ENCODE measurements at regions not wholly inside any gene's neighbourhood (a gene's known extent, or its start where the extent isn't known, plus 50 kb on each side); places are given as distances from the start of the nearest gene placed in this dataset.

- no peak for DNase-seq
Measured at GRCh38 chr18:61189376-61189775, 143.9 kb upstream of the CDH20 start.

- no peak for DNase-seq
Measured at GRCh38 chr18:61194726-61195125, 138.5 kb upstream of the CDH20 start.

DNA sequence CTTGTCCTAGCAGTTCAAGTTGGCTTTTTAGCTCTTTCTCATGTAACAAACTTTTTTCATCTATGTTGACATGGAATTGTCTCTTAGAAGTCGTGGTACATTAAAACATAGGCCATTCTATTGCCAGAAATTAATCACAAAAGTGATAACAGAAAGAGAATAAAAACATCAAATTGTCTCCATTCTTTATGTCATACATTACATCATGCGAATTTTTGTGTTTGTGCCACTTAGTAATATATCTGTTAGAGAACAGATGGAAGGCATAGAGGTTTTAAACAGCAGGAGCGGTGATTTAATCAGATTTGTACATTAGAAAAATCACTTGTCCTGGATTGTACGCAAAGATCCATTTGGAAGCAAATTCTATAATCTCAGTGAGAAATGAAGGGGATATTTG, 136.5 kb upstream of the CDH20 start:
- no peak for DNase-seq

DNA sequence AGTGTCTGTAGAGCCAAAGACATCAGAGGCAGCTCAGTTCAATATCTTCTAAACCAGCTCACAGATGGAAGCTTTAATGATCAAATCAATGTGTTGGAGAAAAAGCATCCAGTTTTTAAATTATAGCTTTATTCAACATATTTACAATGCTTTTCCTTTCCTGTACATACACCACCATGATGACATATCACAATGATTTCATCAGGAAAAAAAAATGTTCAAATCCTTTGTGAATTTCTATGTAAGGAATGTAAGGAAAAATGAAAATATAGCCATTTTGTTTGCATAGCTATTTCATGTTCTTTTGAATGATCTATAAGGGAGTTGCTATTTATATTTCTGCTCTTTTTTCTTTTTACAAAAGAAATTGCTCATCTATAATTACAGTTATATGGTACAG, 134.7 kb upstream of the CDH20 start:
- DNase-seq = no peak

GRCh38 chr18:61199171-61199848, 133.9 kb upstream of the CDH20 start:
- DNase-seq = no peak

GRCh38 chr18:61201511-61201910, 131.7 kb upstream of the CDH20 start:
- no peak for DNase-seq

DNA sequence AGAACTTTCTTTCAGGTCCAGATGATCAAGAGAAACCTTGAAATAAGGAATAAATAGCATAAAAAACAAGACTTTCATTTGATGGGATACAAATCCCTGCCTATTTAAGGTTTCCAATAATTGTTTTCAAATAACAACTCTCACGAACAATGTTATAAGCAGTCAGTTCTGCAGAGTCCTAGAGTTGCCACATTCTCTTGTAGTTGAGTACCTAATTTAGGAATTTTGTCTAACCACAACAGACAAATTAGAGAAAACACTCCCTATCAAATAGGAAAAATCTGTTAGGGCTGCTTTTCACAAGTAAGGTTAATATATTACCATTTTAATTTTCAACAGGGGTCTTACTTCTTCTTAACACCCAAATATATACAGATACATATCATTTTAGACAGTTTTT, 130.1 kb upstream of the CDH20 start:
- DNase-seq = no peak

DNA sequence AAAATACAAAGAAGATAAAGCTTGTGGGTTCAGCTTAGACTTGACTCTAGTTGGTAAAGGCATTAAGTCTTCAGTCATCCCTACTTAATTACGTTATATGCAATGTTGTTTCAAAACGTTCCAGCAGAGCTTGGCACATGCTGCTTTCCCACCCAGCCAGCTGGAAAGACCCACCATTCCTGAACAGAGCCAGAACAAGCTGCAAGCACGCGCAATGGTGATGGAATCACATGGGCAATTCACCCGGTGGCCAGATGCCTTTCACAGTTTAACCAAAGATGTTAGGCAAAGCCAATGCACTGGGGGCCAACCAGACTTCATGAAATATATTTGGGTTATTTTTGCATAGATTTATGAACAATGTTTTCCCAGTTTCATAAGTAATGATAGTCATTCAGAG, 123.4 kb upstream of the CDH20 start:
- no peak for DNase-seq

GRCh38 chr18:61216051-61216450, 117.2 kb upstream of the CDH20 start:
- no peak for DNase-seq

DNA sequence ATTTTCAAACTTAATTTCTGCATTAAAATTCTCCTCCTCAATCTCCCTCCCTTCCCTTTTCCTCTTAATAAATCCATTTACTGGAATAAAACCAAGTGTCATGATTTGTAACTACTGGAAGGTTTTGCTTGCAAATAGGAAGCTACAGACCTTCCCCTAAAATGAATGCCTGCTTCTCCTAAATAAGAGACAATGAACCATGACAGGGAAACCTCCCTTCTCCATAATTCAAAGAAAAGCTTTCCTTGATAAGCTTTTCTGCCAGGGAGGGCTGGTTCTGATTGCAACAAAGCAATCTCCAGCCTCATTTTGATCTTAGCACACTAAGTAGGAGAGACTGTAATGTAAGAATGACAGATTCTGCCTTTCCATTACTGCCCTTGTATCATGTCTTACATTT, 111.0 kb upstream of the CDH20 start:
- DNase-seq = no peak

DNA sequence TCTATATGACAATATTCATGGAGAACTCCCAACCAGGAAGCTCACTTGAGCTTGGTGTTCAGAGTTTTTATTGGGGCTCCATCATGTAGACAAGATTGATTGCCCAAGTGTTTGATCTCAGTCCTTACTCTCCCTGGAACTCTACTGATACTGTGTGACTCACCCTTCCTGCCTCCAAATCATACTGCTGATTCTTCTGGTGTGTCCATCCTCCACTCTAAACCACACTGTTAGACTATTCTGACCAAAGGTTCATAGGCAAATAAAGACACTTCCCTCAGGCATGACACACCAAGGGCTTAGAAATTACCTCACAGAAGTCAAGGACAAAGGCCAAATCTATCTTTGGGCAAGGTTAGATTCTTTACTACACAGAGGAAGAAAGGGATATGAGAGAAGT, 107.9 kb upstream of the CDH20 start:
- DNase-seq = no peak

DNA sequence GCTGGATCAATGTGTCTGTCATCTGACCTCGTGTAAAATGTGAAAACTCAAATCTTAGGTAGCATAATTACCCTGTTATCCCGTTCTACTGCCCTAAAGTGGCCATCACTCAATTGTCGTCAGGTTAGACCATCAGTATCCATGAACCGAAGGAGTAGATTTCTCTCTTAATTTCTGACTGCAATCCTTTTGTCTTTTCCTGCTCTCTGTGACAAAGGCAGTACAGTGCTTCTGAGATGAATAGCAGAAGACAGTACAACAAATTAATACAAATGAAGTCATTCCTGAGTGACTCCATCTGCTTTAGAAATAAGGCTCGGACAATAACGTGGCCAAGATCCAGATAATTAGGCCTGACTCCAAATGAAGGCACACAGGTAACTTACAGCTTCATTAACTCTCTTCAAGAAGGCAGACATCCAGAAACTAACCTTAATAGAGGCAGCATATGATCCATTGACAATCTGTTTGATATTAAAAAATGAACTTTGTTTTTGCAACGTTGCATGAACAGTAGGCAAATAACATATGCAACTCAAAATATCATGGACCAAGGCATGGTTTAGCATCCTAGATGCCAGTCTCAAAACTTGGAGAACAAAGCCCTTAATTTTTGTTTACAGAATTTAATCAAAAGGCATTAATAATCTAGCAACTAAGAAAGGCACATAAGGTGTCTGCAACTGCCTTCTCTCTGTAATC, 96.7 kb upstream of the CDH20 start:
- no peak for DNase-seq

DNA sequence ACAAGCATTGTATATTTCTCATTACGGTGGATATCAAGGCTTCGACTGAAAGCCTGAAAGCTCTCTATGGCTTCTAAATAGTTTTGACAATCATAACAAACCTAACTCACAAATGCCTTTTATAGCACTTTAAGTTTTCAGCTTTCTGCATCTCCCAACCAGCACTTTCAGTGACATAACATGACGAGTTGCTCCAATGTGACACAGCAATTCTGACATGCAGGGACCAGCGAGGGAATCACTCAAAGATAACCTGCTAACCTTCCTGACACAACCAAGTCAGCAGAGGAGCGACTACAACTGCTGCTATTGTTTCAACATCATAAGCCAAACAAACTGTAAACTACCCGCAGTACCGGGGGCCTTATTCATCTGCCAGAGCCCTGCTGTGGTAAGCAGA, 95.7 kb upstream of the CDH20 start:
- DNase-seq = no peak

- no peak for DNase-seq
Measured at GRCh38 chr18:61239051-61239450, 94.2 kb upstream of the CDH20 start.

GRCh38 chr18:61241260-61241853, 91.9 kb upstream of the CDH20 start:
- DNase-seq = no peak

DNA sequence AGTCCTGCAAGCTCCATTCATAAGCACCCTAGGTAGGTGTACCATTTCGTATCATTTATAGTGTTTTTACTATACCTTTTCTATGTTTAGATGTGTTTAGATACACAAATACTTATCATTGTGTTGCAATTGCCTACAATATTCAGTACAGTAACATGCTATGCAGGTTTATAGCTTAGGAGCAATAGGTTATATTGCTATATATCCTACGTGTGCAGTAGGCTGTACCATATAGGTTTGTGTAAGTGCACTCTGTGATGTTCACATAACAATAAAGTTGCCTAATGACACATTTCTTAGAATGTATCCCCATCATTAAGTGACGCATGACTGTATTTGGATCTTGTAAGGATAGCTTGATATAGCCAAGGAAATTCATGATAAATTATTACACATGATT, 88.6 kb upstream of the CDH20 start:
- DNase-seq = no peak

DNA sequence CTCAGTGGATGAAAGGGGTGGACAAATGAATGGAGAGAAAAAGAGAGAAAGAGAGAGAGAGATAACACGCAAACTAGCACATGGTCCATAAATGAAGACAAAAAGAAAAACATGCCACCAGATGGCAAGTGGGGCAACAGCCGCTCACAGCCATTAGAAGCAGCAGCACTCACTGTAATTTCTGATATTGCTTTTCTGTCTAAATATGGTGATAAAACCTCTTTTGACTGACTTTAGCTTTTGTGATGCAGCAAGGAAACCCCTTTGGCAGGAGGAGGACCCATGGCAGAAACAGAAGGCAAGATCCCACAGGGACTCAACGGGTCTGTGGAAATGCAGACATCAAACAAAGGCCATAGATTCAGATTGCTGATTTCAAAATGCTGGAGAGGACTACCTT, 88.0 kb upstream of the CDH20 start:
- DNase-seq = no peak

DNA sequence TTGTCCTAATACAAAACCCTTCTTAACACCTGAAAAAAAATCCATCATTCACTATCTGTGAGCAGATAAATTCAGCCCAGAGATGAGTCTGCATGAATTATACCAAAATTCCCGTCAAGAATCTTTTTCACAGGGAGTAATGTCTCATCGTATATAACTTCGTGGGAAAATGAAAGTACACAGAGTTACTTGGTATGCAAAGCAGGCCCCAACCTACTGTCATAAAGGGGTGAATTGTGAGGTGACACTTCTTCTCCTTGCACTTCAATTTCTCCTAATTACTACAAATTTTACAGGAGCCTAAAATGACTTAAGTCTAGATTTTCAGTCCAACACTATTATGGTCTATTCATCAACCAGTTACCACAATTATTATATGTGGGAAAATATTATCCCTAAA, 84.6 kb upstream of the CDH20 start:
- no peak for DNase-seq

- no peak for DNase-seq
Measured at GRCh38 chr18:61256291-61256690, 76.9 kb upstream of the CDH20 start.

GRCh38 chr18:61261870-61262269, 71.4 kb upstream of the CDH20 start:
- peak in 1 of 5 experiments; percentile 13 for DNase-seq

DNA sequence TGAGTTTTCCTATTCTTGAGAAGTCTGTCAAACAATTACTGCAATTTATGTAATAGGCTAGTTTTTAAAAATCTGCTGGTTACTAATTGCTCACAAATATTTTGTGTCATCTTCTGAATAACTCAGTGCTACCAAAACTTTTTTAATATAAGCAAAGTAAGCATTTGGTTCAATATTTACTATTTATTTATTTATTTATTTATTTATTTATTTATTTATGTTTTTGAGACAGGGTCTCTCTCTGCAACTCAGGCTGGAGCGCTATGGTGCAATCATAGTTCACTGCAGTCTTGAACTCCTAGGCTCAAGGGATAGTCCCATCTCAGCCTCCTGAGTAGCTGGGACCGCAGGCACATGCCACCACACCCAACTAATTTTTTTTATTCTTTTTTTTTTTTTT, 60.4 kb upstream of the CDH20 start:
- no peak for DNase-seq

DNA sequence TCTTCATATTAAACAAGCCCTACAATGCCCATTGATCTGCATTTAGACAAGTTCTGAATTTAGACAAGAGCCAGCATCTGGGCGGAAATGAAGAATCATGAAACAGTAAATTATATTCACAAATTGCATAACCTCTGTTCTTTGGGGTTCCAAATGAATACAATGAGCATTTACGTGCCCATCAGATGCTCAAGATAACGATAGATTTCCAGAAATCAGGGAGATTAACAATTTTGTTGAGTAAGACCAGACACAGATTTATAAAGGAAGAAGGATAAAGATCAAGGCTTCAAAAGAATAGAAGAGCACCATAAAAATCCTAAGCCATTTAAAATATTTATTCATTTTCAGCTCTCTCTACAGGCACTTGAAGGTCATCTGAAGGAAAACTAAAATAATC, 59.7 kb upstream of the CDH20 start:
- DNase-seq = no peak

DNA sequence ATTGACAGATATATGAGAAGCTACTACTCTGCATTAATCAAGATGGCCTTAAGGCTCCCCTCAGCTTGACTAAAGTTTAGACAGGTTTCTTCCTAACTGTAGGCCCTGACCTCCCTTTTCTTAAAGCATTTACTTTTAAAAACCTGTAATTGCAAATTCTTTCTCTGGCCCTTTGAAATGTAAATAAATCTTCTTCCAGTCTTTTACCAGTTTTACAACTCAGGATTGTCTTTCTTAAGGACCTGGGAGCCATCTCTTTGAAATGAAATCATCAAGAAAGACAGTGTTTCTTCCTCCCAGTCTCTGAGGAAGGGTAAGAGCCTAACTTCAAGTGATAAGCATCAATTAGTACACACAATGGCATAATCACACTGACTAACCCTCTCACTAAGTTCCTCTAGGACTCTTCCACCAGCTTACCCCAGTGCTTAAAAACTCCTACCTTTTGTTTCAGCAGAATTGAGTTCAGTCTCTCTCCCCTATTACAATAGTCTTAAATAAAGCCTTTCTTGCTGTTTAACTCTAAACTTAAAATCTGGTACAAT, 58.7 kb upstream of the CDH20 start:
- DNase-seq = no peak

DNA sequence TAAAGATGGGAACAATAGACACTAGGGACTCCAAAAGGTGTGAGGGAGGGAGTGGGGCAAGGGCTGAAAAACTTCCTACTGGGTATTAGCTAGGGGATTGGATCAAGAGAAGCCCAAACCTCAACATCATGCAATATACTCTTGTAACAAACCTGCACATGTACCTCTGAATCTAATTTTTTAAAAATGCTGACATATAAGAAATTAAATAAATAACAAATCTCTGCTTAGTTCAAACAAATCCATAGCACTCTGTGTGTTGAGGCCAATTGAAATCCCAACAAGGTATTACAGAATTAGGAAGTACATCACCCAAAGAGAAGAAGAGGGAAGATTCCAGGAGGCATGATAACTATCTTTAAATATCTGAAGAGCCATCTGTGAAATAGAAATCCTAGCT, 55.4 kb upstream of the CDH20 start:
- DNase-seq = no peak
